GM18867 (cell line): ENCODE measurements at regions not wholly inside any gene's neighbourhood (a gene's known extent, or its start where the extent isn't known, plus 50 kb on each side); places are given as distances from the start of the nearest gene placed in this dataset.

Experiments
- ATAC-seq: cut with Tn5 transposase; IDR thresholded peaks from one replicate; pipeline ENCODE4 v1.9.1; 2021; ENCODE audit warnings: mild to moderate bottlenecking, moderate library complexity; ENCODE audit not compliant: unreplicated experiment

DNA sequence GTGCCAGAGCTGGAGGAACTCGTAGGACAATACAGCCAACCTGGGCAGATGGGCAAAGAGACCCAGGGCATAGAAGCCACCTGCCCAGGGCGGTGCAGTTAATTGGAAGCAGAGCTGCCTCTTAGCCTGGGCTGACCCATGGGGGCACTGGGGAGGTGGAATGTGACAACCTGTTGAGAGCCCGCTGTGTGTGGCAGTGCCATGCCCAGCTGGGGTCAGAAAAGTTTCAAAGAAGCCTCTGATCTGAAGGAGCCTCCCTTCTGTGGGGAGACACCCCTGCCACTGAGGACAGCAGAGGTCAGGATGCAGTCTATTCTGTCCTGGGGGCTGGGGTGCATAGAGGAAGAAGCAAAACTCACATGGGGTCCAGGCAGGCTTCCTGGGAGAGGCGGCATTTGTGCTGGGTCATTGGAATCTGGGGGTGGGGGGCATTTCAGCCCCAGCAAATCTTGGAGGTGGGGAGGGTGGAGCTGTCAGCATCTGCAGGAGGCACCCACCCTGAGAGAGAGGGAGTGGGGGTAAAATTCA lies 176.1 kb upstream of the CIBAR2 start:
- ATAC-seq, result no peak

DNA sequence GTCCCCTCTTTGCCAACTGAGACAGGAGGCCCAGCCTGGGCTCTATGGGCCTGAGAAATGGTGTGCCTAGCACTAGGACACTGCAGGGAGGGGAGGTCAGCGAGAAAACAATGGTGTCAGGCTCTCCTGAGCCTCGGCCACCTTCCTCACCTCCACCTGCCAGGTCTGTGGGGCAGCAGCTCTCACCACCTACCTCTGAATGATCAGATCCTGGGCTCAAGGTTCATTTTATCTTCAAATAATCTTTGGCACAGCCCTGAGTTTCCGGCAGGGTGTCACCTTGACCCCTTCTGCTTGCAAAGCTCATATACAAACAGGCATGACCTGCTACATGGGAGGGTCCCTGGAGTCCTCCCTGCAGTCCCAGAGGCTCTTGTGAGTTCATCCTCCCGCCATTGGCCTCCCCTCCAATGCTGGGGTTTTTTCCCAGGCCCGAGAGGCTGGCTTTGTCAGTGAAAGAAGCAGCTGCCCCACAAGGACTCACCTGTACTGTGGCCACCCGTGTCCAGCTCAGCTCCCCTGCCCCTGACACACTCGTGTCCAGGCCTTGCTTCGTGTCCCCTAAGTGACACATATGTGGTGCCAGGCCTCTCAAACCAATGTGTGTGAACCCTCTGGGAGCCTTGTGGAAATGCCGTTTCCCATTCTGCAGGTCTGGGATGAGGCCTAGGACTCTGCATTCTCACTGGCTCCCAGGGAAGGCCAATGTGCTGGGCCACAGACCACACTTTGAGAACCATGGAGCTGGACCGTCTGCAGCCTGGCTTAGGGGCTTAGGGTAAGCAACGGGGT lies 176.8 kb upstream of the CIBAR2 start:
- ATAC-seq, result no peak

DNA sequence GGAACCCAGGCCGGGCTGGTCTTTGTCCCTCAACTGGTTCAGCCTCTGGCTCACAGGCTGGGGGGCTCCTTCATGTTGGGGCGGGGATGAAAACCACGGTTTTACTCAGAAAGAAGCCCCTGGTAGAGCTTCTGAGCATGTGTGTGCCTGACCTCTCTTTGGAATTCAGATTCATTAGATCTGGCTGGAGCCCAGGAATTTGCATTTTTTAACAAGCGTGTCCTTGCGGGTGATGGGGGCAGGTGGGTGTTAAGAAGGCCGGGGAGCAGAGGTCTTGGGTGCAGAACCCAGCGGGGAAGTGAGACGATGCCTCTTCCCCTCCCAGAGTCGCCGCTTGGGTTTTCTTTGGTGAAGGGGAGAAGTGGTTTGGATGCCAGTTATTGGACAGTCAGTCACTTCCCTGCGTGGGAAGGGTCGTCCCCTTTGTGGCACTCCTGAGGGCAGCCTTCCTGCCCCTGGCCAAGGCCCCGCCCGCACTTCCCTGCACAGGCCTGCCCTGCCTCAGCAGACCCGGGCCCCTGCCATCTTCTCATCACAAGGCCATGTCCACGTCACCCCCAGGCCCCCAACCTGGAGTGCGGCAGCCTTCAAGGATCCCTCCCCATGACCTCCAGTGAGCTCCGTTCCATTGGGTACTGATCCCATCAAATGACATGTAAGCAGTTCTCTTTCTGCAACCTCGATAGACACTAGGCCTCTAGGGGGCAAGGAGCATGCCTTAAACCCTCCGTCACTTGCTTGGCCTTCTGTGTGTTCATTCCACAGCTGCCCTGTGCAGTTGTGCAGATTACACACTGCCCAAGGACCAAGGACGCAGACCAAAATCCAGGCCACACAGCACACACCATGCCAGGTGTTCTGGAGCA lies 177.7 kb upstream of the CIBAR2 start:
- no peak for ATAC-seq

DNA sequence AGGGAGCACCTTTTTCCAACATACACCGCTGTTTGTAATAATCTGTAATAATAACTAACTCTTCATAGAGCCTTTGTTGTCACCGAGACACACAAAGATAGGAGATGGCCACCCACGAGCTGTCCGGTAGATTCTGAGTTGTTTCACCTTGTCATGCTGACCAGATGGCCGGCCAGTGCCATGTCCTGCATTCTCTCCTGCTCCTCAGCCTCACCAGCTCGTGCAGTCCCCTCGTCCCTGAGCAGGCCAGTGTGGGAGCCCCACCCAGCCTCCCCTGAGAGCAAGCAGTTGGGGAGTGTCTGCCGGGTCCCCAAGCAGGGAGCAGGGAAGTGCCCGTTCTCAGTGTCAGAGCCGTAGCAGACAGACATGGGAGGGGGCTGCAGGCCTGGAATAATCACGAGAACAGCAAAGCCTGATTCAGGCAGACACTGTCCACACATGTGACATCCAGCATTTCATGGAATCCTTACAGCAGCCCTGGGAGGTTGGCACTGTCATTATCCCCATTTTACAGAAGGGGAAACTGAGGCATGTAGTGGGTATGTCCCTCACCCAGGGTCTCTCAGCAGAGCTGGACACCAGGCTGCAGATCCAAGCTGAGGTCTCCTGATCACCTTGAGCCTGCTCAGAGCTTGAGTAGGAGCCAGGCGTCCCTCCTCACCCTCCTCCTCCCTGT lies 178.5 kb upstream of the CIBAR2 start:
- ATAC-seq, result no peak

DNA sequence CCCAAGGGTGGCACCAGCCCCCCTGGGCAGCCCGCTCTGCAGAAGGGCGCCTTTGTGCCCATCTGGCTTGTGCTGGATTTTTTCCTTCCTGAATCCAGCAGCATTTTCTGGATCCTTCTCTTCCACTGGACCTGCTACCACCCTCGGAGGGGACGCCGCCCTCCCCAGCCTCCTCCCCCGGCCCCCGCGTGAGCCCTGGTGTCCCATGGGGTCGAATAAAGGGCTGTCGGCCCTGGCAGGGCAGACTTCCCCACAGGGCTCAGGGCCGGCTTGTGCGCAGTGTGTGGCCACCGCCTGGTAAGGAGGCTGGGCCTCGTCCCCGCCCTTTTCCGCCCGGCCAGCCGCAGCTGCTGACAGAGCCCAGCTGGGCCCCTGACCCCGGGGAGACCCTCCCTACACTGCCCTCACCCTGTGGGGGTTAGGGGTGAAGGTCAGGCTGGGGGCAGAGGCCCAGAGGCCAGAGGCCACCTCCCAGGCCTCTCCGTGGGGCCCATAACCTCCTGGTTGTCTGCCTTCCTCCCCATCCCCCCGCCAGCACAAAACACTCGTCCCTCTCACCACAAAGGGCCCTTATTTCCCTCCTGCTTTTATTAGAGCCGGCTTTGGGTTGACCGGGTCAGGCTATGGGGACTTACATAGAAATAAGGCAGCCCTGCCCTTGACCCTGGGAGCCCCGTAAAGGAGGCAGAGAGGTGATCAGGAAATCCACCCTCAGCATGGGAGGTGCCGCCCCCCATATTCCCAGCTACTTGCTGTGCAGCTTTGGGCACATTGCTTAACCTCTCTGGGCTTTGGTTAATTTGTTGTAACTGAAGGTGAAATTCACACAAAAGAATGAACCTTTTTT lies 179.3 kb upstream of the CIBAR2 start:
- no peak for ATAC-seq

DNA sequence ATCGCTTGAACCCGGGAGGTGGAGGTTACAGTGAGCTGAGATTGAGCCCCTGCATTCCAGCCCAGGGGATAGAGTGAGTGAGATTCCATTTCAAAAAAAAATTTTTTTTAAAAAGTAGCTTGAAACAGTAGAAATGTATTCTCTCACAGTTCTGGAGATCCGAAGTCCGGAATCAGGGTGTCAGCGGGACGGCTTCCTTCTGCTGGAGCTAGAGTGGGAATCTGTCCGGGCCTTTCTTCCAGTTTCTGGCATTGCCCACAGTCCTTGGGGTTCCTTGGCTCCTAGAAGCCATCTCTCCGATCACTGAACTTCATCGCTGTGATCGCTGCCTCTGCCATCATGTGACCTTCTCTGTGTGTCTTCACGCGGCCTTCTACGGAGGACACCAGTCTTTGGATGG lies 181.2 kb upstream of the CIBAR2 start:
- no peak for ATAC-seq

DNA sequence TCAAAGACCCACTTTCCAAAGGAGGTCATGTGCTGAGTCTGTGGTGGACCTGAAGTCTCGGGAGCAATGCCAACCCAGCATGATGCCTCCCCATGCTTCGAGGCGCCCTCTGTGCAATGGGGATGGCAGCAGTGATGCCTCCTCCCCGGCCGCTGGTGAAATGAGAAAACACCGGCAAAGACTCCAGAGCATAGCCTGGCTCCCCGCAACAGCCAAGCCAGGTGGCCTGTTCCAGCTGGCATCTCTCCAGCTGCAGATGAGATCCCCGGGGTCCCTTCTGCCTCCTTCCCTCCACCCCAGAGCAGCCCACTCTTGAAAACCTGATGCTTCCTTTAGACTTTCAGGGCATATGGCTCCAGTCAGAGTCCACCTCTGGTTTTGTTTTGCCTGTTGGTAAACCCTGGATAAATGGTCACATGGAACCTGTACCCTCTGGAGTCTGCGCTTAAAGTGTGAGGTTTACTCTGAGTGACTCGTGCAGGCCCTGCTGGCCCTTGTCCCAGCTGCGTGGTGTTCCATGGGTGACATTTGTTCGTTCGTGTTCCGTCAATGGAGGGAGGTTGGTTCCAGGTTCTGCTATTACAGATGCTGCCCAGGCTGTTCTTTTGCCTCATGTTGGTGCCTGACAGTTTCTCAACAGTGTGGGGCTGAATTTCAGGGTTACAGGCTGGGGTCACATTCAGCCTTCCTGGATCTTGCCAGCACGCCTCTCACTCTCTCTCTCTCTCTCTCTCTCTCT lies 181.8 kb upstream of the CIBAR2 start:
- no peak for ATAC-seq

DNA sequence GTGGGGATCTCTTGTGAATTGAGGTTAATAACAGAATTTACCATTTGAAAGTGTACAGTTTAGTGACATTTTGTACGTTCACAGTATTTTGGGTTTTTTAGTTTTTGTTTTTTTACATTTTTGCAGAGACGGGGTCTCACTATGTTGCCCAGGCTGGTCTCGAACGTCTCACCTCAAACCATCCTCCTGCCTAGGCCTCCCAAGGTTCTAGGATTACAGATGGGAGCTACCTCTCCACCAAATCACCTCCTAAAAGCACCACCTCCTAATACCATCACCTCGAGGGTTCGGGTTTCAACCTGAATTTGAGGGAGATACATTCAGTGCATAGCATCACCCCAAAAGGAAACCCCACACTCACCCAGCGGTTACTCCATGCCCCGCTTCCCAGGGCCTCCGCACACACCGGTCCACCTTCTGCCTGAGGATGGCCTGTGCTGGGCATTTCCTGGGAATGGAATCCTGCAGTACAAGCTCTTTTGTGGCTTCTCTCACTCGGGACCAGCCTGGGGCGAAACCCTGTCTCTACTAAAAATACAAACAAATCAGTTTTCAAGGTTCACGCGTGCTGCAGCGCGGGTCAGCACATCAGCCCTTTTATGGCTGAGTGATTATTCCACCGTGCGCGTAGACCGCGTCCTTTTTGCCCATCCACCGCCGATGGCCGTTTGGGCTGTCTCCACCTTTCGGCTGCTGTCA lies 182.7 kb upstream of the CIBAR2 start:
- ATAC-seq, result no peak

DNA sequence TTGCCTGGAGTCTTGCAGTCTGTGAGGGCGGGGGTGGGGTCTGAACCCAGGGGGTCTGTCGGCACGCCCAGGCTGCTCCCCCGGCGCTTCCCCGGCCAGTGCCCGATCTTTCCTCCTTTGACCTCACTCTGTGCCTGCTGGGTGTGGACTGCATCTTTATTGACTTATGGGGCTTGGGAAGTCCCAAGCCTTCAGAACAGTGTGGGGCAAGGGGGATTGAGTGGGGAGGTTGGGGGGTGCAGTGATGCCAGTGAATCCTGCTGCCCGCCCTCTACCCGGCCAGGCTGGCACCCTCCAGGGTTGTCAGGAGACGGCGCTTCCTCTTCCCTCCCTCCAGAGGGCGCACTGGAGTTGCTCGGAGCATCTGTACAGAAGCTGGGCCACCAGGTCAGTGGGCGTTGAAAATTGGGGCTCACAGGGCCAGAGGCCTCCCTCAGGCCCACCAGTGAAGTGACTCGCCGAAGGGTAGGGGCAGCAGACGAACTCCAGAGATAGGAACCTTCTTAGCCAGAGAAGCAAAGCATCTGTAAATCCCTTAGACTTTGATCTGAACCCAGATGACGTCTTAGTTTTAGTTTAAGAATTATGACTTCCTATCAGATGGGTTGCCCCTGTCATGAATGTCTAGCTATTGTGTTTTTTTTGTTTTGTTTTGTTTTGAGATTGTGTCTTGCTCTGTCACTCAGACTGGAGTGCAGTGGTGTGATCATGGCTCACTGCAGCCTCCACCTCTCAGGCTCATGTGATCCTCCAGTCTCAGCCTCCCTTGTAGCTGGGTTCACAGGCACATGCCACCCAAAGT lies 184.8 kb upstream of the CIBAR2 start:
- no peak for ATAC-seq

DNA sequence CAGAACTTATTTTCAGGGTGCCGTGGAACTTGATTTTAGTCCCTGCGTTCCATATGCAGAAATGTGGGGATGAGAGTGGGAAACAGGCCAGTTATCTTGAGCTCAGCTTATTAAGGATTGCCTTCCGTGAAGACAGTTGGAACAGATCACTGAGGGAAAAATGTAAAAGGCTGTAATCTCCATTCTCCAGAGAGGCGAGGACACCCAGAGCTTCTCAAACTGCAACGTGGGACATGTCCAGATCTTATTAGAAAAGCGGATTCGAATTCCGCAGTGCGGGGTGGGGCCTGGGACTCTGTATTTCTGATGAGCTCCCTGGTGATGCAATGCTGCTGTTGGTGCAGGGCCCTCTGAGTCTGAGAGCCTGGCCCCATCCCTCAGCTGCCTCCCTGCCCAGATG lies 185.6 kb upstream of the CIBAR2 start:
- ATAC-seq, result no peak

DNA sequence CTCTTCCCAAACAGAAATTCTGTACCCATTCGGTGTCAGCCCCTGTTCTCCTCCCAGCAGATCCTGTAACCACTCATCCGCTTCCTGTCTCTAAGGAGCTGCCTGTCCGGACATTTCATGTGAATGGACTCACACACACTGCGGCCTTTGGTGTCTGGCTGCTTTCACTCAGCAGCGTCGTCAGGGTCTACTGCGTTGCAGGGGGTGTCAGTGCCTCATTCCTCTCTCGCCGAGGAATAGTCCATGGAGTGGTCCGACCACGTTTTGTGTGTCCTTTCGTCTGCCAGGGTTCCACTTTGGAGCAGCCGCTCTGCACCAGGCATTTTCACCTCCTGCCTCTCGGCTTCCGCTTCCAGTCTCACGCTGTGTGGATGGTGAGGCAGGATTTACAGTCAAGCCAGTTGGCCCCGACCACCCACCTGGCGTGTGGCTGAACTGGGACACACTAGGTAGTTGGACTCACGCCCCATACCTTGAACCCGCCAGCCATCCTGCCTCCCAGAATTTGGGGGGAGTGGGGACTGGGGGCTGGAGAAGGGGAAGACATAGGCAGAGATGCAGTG lies 188.2 kb upstream of the CIBAR2 start:
- ATAC-seq, result no peak

DNA sequence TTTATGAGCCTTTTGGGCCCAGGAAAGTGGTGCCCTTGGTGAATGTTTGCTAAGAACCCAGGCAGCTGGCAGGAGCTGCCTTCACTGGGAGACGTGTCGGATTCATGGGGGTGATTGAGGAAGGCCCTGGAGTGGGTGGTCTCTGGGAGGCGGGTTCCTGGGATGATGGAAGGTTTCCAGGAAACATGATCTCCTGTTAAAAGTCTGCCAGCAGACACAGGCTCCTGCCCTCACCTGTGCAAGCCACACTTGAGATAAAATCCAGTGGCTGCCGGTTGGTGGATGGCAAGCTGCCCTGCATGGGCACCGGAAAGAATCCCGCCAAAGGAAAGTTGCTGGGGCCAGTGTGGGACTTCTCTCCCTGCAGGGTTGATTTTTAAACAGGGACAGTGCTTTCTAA lies 189.0 kb upstream of the CIBAR2 start:
- ATAC-seq, result no peak

DNA sequence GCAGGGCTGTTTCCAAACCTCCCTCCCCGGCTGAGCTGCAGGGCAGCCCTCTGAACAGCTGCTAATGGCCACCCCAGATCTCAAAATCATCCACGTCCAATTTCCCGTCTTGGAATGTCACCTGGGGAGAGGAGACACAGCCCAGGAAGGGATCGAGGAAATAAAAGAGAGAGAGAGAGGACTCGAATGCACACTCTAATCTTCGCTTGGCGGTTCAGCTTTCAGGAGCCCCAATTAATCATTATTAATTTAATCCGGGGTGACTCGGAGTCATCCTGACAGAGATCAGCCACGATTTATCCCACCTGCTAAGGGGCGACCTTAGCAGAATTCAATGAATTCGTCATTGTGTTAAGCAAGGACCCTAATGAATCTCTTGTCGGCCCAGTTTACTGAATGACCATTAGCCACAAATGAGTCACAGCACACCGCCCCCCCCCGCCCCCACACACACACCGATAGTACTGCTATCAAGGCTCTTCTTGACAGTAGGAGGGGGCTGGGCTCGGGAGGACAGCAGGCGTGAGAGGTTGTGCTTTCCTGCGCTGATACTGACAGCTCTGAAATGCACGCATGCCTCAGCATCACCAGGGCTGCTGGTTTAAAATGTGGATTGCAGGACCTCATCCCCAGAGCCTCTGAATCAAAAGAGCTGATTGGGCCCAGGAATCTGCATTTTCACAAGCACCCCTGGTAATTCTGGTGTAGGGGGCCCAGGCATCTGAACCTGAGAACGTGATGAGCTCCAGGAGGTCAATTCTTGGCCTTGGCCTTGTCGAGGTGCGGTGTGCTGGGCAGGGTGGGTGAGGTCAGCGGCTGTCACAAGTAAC lies 190.0 kb upstream of the CIBAR2 start:
- ATAC-seq, result no peak

DNA sequence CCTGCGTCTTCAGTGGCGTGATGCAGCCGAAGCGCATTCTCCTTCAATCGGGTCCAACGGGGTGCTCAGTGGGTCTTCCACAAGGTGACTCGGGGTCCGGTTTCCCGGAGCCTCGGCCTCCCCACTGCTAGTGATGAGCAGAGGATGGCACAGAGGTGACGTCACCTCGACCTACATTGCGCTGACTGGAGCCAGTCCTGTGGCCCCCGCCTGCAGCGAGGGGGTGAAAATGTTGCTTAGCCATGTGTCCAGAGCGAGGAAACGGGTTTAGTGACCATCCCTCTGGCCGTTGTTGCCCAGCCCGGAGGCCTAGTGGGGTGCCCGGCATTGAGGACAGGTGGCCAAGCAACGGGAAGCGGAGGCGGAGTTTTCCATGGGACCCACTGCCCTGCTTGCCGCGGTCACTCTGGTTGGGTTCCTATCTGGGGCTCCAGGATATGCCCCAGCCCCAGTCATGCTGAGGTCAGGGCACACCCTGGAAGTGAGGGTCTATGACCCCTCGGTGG lies 190.6 kb upstream of the CIBAR2 start:
- no peak for ATAC-seq

DNA sequence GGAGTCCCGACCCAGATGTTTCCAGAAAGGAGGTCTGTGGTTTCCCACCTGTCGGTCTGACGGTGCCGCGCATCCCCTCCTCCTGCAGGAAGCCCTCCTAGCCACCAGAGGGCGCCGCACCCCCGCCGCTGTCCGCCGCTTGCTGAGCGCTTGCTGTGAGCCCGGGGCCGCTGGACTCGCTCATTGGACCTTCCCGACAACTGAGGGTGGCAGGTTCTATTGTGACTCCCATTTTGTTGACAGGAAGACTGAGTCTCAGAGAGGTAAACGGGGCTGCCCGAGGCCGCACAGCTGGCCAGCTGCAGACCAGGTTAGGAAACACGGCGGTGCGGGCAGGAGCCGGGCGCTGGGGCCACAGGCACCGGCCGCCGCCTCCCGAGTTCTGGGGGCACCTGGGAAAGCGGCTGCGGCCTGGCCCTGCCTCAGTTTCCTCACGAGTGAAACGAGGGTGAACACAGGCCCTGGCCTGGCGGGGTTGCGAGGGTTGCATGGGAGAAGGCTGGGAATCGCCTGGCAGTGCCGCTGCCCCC lies 191.1 kb upstream of the CIBAR2 start:
- ATAC-seq, result no peak

DNA sequence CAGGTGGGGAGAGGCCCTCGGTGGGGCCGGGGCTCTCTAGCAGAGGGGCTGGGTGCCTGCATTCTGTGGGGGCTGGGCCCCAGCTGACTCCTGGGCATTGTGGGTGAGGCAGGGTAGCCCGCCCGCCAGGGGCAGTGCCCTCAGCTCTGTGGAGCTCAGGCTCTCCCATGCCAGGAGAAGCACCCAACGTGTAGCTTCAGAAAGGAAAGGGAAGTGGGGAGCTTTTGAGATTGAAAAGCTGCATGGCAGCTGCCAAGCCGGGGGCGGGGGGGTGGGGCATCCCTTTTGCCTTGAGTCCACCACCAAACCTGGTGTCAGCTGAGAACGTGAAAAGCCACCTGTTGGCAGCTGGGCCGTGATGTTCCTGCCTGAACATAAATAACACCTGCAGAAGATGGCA lies 192.1 kb upstream of the CIBAR2 start:
- ATAC-seq, result no peak
